ENCODE measurements at regions not wholly inside any gene's neighbourhood (a gene's known extent, or its start where the extent isn't known, plus 50 kb on each side); places are given as distances from the start of the nearest gene placed in this dataset.

- intact Hi-C loops (cut with DNase I): no loop called here
- TF ChIP-seq POLR2A (IDR thresholded peaks at IDR 0.05) (no peak), CTCF (IDR thresholded peaks at IDR 0.05) (no peak)
- DNase-seq (no peak), ATAC-seq (no peak)
- H3K27ac ChIP-seq: no peak overlapping the region
- H3K4me3 ChIP-seq: no peak overlapping the region
- 81 to 82% methylated on average over 3 of the region's 3 CpGs for WGBS, 2 donors
- H3K4me1 ChIP-seq: no peaks in the 10 kb centered on the region
- no peaks in the 10 kb centered on the region for H3K27me3 ChIP-seq
- peaks cover 0 to 3% (median 0%) of the 10 kb centered on the region in 3 donors for H3K9me3 ChIP-seq
- no peaks in the 10 kb centered on the region for H3K36me3 ChIP-seq (replicated peaks in 1 of 2; ENCODE audit: insufficient read depth in 1 of 2, low read depth in 2 of 2)
Observed at GRCh38 chr6:101263596-101263995, 129.9 kb upstream of the GRIK2 start.

- no peak for ATAC-seq
- no peaks in the 10 kb centered on the region for H3K27me3 ChIP-seq
- WGBS, 2 donors: 64 to 66% methylated on average over 2 of the region's 2 CpGs
- no peak overlapping the region for H3K27ac ChIP-seq
- no peaks in the 10 kb centered on the region for H3K36me3 ChIP-seq (replicated peaks in 1 of 2; ENCODE audit: insufficient read depth in 1 of 2, low read depth in 2 of 2)
- no peaks in the 10 kb centered on the region for H3K4me1 ChIP-seq
- H3K4me3 ChIP-seq: no peak overlapping the region
- peaks cover 0 to 11% (median 0%) of the 10 kb centered on the region in 3 donors for H3K9me3 ChIP-seq
- intact Hi-C loops (cut with DNase I): no loop called here
- DNase-seq: no peak
- TF ChIP-seq CTCF (IDR thresholded peaks at IDR 0.05): no peak
- no peak for TF ChIP-seq POLR2A (IDR thresholded peaks at IDR 0.05)
Observed at GRCh38 chr6:101266063-101266462, 127.4 kb upstream of the GRIK2 start.

DNA sequence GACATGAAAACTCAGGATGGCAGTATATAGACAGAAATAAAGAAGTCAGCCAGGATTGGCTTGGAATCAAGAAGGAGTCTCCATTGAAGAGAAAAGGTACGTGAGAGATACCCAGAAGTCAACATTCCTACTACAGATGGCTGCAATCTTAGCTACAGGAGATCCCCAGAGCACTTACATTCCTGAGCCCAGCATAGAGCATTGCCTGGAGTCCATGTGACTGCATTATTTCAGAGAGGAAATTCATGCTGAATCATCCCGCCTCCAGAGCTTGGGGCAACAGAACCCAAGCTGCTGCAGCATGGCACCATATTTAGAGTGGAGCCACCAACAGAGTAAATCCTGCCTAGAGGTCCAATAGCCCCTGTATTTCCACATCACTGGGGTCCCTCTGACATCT, 125.0 kb upstream of the GRIK2 start:
- Histone ChIP-seq H3K36me3 (replicated peaks in 1 of 2; ENCODE audit: insufficient read depth in 1 of 2, low read depth in 2 of 2) (no peaks in the 10 kb centered on the region), H3K27me3 (no peaks in the 10 kb centered on the region), H3K27ac (no peak overlapping the region), H3K4me1 (no peaks in the 10 kb centered on the region), H3K9me3 (peaks cover 0 to 11% (median 0%) of the 10 kb centered on the region in 3 donors), H3K4me3 (no peak overlapping the region)
- ATAC-seq (no peak), DNase-seq (no peak)
- TF ChIP-seq POLR2A (IDR thresholded peaks at IDR 0.05) (no peak), CTCF (IDR thresholded peaks at IDR 0.05) (no peak)
- intact Hi-C loops (cut with DNase I): no loop called here
- 69 to 83% methylated on average over 2 of the region's 2 CpGs for whole genome bisulfite sequencing, 2 donors

- no peak for ATAC-seq
- Histone ChIP-seq H3K36me3 (replicated peaks in 1 of 2; ENCODE audit: insufficient read depth in 1 of 2, low read depth in 2 of 2) (no peaks in the 10 kb centered on the region), H3K4me1 (no peaks in the 10 kb centered on the region), H3K27me3 (no peaks in the 10 kb centered on the region), H3K4me3 (no peak overlapping the region), H3K9me3 (no peaks in the 10 kb centered on the region), H3K27ac (no peak overlapping the region)
- TF ChIP-seq CTCF (IDR thresholded peaks at IDR 0.05) (no peak), POLR2A (IDR thresholded peaks at IDR 0.05) (no peak)
- 77% methylated on average over 5 of the region's 5 CpGs for WGBS, 2 donors
- intact Hi-C loops (cut with DNase I): no loop called here
- DNase-seq: no peak
Observed at GRCh38 chr6:101275251-101275650, 118.3 kb upstream of the GRIK2 start.

- Histone ChIP-seq H3K36me3 (replicated peaks in 1 of 2; ENCODE audit: insufficient read depth in 1 of 2, low read depth in 2 of 2) (no peaks in the 10 kb centered on the region), H3K4me3 (no peak overlapping the region), H3K4me1 (peaks cover 4% of the 10 kb centered on the region), H3K27me3 (no peaks in the 10 kb centered on the region), H3K9me3 (no peaks in the 10 kb centered on the region), H3K27ac (no peak overlapping the region)
- ATAC-seq (no peak), DNase-seq (no peak)
- no peak for TF ChIP-seq POLR2A (IDR thresholded peaks at IDR 0.05)
- TF ChIP-seq CTCF (IDR thresholded peaks at IDR 0.05): no peak
- intact Hi-C loops (cut with DNase I): no loop called here
Observed at GRCh38 chr6:101276066-101276465, 117.4 kb upstream of the GRIK2 start.
